ENCODE measurements at regions not wholly inside any gene's neighbourhood (a gene's known extent, or its start where the extent isn't known, plus 50 kb on each side); places are given as distances from the start of the nearest gene placed in this dataset.

GRCh38 chr6:126504792-126505191 is 164.9 kb downstream of the CENPW start:
- Histone ChIP-seq H3K4me2 (no peak overlapping the region), H3K9me2 (ENCODE audit: insufficient read depth) (no peaks in the 10 kb centered on the region), H3K9me3 (ENCODE audit: insufficient read depth, low read depth) (no peaks in the 10 kb centered on the region; the same call in 1 of the 2 replicates), H3F3A (ENCODE audit: insufficient read depth, low read depth) (no peaks in the 10 kb centered on the region), H3K27me3 (ENCODE audit: insufficient read depth, low read depth) (no peaks in the 10 kb centered on the region), H3K79me2 (ENCODE audit: low read depth) (no peaks in the 10 kb centered on the region), H3K4me3 (no peak overlapping the region), H3K4me1 (replicated peaks; ENCODE audit: insufficient read depth) (no peaks in the 10 kb centered on the region), H3K36me3 (ENCODE audit: low read depth) (no peaks in the 10 kb centered on the region), H2AFZ (no peak overlapping the region), H3K27ac (no peak overlapping the region), H4K20me1 (ENCODE audit: insufficient read depth) (no peaks in the 10 kb centered on the region)
- DNase-seq = no peak
- BruUV-seq (replicated peaks) = no TSS peak
- ChIA-PET POLR2A (ENCODE audit: unreplicated experiment) (no interaction called here), CTCF (no interaction called here)
- intact Hi-C loops (cut with micrococcal nuclease; ENCODE audit: unreplicated experiment) = no loop called here
- TF ChIP-seq EZH2 (IDR thresholded peaks at IDR 0.05; ENCODE audit: low read depth) = no peak
- no peak for TF ChIP-seq CTCF (conservative IDR thresholded peaks at IDR 0.05)

- no peak overlapping the region for H3K27ac ChIP-seq
- CTCF ChIA-PET = no interaction called here
Observed at GRCh38 chr6:126513198-126513597, 173.3 kb downstream of the CENPW start.

GRCh38 chr6:126516411-126516810 is 176.5 kb downstream of the CENPW start:
- H3K4me3 ChIP-seq = no peak overlapping the region
- H3K9me3 ChIP-seq (ENCODE audit: insufficient read depth, low read depth) = no peaks in the 10 kb centered on the region
- CTCF ChIA-PET = no interaction called here
- H3K27ac ChIP-seq = no peak overlapping the region
- intact Hi-C loops (cut with micrococcal nuclease; ENCODE audit: unreplicated experiment) = no loop called here
- no peak for DNase-seq
- no peaks in the 10 kb centered on the region for H4K20me1 ChIP-seq (ENCODE audit: insufficient read depth)
- no peak overlapping the region for H2AFZ ChIP-seq
- H3K27me3 ChIP-seq (ENCODE audit: insufficient read depth, low read depth) = no peaks in the 10 kb centered on the region
- no peaks in the 10 kb centered on the region for H3F3A ChIP-seq (ENCODE audit: insufficient read depth, low read depth)
- H3K36me3 ChIP-seq (ENCODE audit: low read depth) = no peaks in the 10 kb centered on the region
- no peaks in the 10 kb centered on the region for H3K9me2 ChIP-seq (ENCODE audit: insufficient read depth)
- TF ChIP-seq CTCF (conservative IDR thresholded peaks at IDR 0.05) (no peak), EZH2 (IDR thresholded peaks at IDR 0.05; ENCODE audit: low read depth) (no peak)
- no peak overlapping the region for H3K4me2 ChIP-seq
- no TSS peak for BruUV-seq (replicated peaks)
- no peaks in the 10 kb centered on the region for H3K79me2 ChIP-seq (ENCODE audit: low read depth)
- H3K4me1 ChIP-seq (replicated peaks; ENCODE audit: insufficient read depth) = no peaks in the 10 kb centered on the region
- POLR2A ChIA-PET (ENCODE audit: unreplicated experiment) = no interaction called here

More at GRCh38 chr6:126513198-126513597, 173.3 kb downstream of the CENPW start:
- intact Hi-C loops (cut with micrococcal nuclease; ENCODE audit: unreplicated experiment) = no loop called here
- no peak overlapping the region for H3K4me2 ChIP-seq
- H3K9me3 ChIP-seq (ENCODE audit: insufficient read depth, low read depth) = no peaks in the 10 kb centered on the region; the same call in 1 of the 2 replicates
- no TSS peak for BruUV-seq (replicated peaks)
- H3K36me3 ChIP-seq (ENCODE audit: low read depth) = no peaks in the 10 kb centered on the region
- H3K79me2 ChIP-seq (ENCODE audit: low read depth) = no peaks in the 10 kb centered on the region
- H3F3A ChIP-seq (ENCODE audit: insufficient read depth, low read depth) = no peaks in the 10 kb centered on the region
- H3K4me1 ChIP-seq (replicated peaks; ENCODE audit: insufficient read depth) = no peaks in the 10 kb centered on the region
- H3K4me3 ChIP-seq = no peak overlapping the region
- TF ChIP-seq CTCF (conservative IDR thresholded peaks at IDR 0.05) (no peak), EZH2 (IDR thresholded peaks at IDR 0.05; ENCODE audit: low read depth) (no peak)
- H3K27me3 ChIP-seq (ENCODE audit: insufficient read depth, low read depth) = no peaks in the 10 kb centered on the region
- H2AFZ ChIP-seq = no peak overlapping the region
- H4K20me1 ChIP-seq (ENCODE audit: insufficient read depth) = no peaks in the 10 kb centered on the region
- H3K9me2 ChIP-seq (ENCODE audit: insufficient read depth) = no peaks in the 10 kb centered on the region
- no peak for DNase-seq
- POLR2A ChIA-PET (ENCODE audit: unreplicated experiment) = no interaction called here

All from PC-9 (cell line).